Keratinocyte (primary cell): ENCODE measurements at regions not wholly inside any gene's neighbourhood (a gene's known extent, or its start where the extent isn't known, plus 50 kb on each side); places are given as distances from the start of the nearest gene placed in this dataset.

ENCODE experiments used
- EZH2 ChIP-seq: IDR thresholded peaks from one replicate; pipeline ENCODE4 v1.6.1; 2012; ENCODE audit warnings: inconsistent platforms, mild to moderate bottlenecking, low read length, moderate library complexity
- TF ChIP-seq, protein P1 (sequence below), 3 experiments: IDR thresholded peaks in 1 of 3; conservative IDR thresholded peaks in 1 of 3; optimal IDR thresholded peaks in 1 of 3; 2 replicates in 2 of 3; 3 replicates in 1 of 3; pipeline versions ENCODE3 to v1.5.1; 2011; ENCODE audit warnings: low read length in 3 of 3, mild to moderate bottlenecking in 3 of 3, moderate library complexity in 2 of 3, control low read depth in 1 of 3, inconsistent platforms in 1 of 3; ENCODE audit not compliant: insufficient read depth in 2 of 3; ENCODE audit errors: extremely low read depth in 1 of 3

GRCh38 chr2:215888680-215889079 lies 124.7 kb downstream of the MREG start:
- TF ChIP-seq, protein P1, sequence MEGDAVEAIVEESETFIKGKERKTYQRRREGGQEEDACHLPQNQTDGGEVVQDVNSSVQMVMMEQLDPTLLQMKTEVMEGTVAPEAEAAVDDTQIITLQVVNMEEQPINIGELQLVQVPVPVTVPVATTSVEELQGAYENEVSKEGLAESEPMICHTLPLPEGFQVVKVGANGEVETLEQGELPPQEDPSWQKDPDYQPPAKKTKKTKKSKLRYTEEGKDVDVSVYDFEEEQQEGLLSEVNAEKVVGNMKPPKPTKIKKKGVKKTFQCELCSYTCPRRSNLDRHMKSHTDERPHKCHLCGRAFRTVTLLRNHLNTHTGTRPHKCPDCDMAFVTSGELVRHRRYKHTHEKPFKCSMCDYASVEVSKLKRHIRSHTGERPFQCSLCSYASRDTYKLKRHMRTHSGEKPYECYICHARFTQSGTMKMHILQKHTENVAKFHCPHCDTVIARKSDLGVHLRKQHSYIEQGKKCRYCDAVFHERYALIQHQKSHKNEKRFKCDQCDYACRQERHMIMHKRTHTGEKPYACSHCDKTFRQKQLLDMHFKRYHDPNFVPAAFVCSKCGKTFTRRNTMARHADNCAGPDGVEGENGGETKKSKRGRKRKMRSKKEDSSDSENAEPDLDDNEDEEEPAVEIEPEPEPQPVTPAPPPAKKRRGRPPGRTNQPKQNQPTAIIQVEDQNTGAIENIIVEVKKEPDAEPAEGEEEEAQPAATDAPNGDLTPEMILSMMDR (optimal IDR thresholded peaks at IDR 0.05 in 1 of 3, IDR thresholded peaks at IDR 0.05 in 1 of 3, conservative IDR thresholded peaks at IDR 0.05 in 1 of 3; ENCODE audit: extremely low read depth in 1 of 3, insufficient read depth in 2 of 3, low read length in 3 of 3): no peak
- TF ChIP-seq EZH2: no peak
